ENCODE measurements at regions not wholly inside any gene's neighbourhood (a gene's known extent, or its start where the extent isn't known, plus 50 kb on each side); places are given as distances from the start of the nearest gene placed in this dataset.
"Not testable (repeated sequence)": the region's sequence is repeated elsewhere in the genome, so short reads cannot be mapped to it uniquely, and the experiment has no call there.

- H3K9me3 ChIP-seq (ENCODE audit: low read depth, low read length, poor library complexity, severe bottlenecking); BruUV-seq (replicated peaks); H3K4me3 ChIP-seq (ENCODE audit: low read depth, low read length, poor library complexity, severe bottlenecking); H3K36me3 ChIP-seq (ENCODE audit: insufficient read depth, low read length, poor library complexity, severe bottlenecking); CTCF ChIA-PET; H3K4me1 ChIP-seq (ENCODE audit: insufficient read depth, low read length, poor library complexity, severe bottlenecking); DNase-seq (ENCODE audit: low spot score); POLR2A ChIA-PET (ENCODE audit: low non-redundant PET); H3K27ac ChIP-seq (ENCODE audit: low read depth, low read length, poor library complexity, severe bottlenecking); intact Hi-C loops (cut with micrococcal nuclease; ENCODE audit: unreplicated experiment): not testable (repeated sequence)
- H3K27me3 ChIP-seq (replicated peaks; ENCODE audit: insufficient read depth, low read depth, low read length, poor library complexity) = peaks cover 21% of the 10 kb centered on the region
These were observed 91.1 kb upstream of the HS3ST2 start for GRCh38 chr16:22722551-22723541.

- no peaks in the 10 kb centered on the region for H3K36me3 ChIP-seq (ENCODE audit: insufficient read depth, low read length, poor library complexity, severe bottlenecking)
- no peak for DNase-seq (ENCODE audit: low spot score)
- H3K4me3 ChIP-seq (ENCODE audit: low read depth, low read length, poor library complexity, severe bottlenecking) = no peak overlapping the region
- peaks cover 14% of the 10 kb centered on the region for H3K27me3 ChIP-seq (replicated peaks; ENCODE audit: insufficient read depth, low read depth, low read length, poor library complexity)
- ChIA-PET CTCF (no interaction called here), POLR2A (ENCODE audit: low non-redundant PET) (no interaction called here)
- no TSS peak for BruUV-seq (replicated peaks)
- no peak overlapping the region for H3K27ac ChIP-seq (ENCODE audit: low read depth, low read length, poor library complexity, severe bottlenecking)
- H3K4me1 ChIP-seq (ENCODE audit: insufficient read depth, low read length, poor library complexity, severe bottlenecking) = no peaks in the 10 kb centered on the region
- intact Hi-C loops (cut with micrococcal nuclease; ENCODE audit: unreplicated experiment) = no loop called here
- no peak for TF ChIP-seq EZH2 (IDR thresholded peaks at IDR 0.05; ENCODE audit: borderline replicate concordance, low read depth, low read length, poor library complexity, severe bottlenecking)
- TF ChIP-seq CTCF (conservative IDR thresholded peaks at IDR 0.05; ENCODE audit: low read depth, low read length) = no peak
- no peaks in the 10 kb centered on the region for H3K9me3 ChIP-seq (ENCODE audit: low read depth, low read length, poor library complexity, severe bottlenecking)
These were observed 87.1 kb upstream of the HS3ST2 start for GRCh38 chr16:22726868-22727267.

GRCh38 chr16:22727285-22728166 lies 86.4 kb upstream of the HS3ST2 start:
- CTCF ChIA-PET = no interaction called here
- BruUV-seq (replicated peaks) = no TSS peak
- TF ChIP-seq EZH2 (IDR thresholded peaks at IDR 0.05; ENCODE audit: borderline replicate concordance, low read depth, low read length, poor library complexity, severe bottlenecking) (no peak), CTCF (conservative IDR thresholded peaks at IDR 0.05; ENCODE audit: low read depth, low read length) (no peak)
- no peaks in the 10 kb centered on the region for H3K4me1 ChIP-seq (ENCODE audit: insufficient read depth, low read length, poor library complexity, severe bottlenecking)
- DNase-seq (ENCODE audit: low spot score) = no peak
- H3K4me3 ChIP-seq (ENCODE audit: low read depth, low read length, poor library complexity, severe bottlenecking) = no peak overlapping the region
- no peaks in the 10 kb centered on the region for H3K36me3 ChIP-seq (ENCODE audit: insufficient read depth, low read length, poor library complexity, severe bottlenecking)
- H3K9me3 ChIP-seq (ENCODE audit: low read depth, low read length, poor library complexity, severe bottlenecking) = no peaks in the 10 kb centered on the region
- peaks cover 16% of the 10 kb centered on the region for H3K27me3 ChIP-seq (replicated peaks; ENCODE audit: insufficient read depth, low read depth, low read length, poor library complexity)
- no peak overlapping the region for H3K27ac ChIP-seq (ENCODE audit: low read depth, low read length, poor library complexity, severe bottlenecking)
- POLR2A ChIA-PET (ENCODE audit: low non-redundant PET) = no interaction called here
- intact Hi-C loops (cut with micrococcal nuclease; ENCODE audit: unreplicated experiment) = no loop called here

Data from A673 (cell line).